Stomach (tissue), 8 donors: ENCODE measurements at regions not wholly inside any gene's neighbourhood (a gene's known extent, or its start where the extent isn't known, plus 50 kb on each side); places are given as distances from the start of the nearest gene placed in this dataset.
"Not testable (repeated sequence)": the region's sequence is repeated elsewhere in the genome, so short reads cannot be mapped to it uniquely, and the experiment has no call there.

Experiments
- DNase-seq, 2 donors: peaks; one replicate each; pipeline versions ENCODE4 v3.0.0 to v3.0.0-alpha.2; 2013 to 2019
- H3K27ac ChIP-seq, 5 donors: fragments of 200-600 bp in 4 of 5; sonication (generic) in 4 of 5; one replicate each; pipeline ENCODE4 v1.5.1; 2013 to 2019; ENCODE audit warnings: mild to moderate bottlenecking in 1 of 5, moderate library complexity in 1 of 5
- H3K27me3 ChIP-seq, 3 donors: fragments of 200-600 bp; sonication (generic); one replicate each; pipeline ENCODE4 v1.5.1; 2017 to 2019; ENCODE audit warnings: mixed run types in 1 of 3
- H3K36me3 ChIP-seq, 4 donors: fragments of 200-600 bp; sonication (generic); 1 replicate in 3 of 4; 2 replicates in 1 of 4; pipeline ENCODE4 v1.5.1; 2016 to 2019
- H3K4me1 ChIP-seq, 4 donors: fragments of 200-600 bp; sonication (generic); one replicate each; pipeline ENCODE4 v1.5.1; 2016 to 2019
- H3K4me3 ChIP-seq, 4 donors: fragments of 200-600 bp; sonication (generic) in 3 of 4; one replicate each; pipeline ENCODE4 v1.5.1; 2016 to 2019; ENCODE audit warnings: mild to moderate bottlenecking in 1 of 4
- H3K9me3 ChIP-seq, 4 donors: fragments of 200-600 bp; sonication (generic); one replicate each; pipeline ENCODE4 v1.5.1; 2016 to 2019
- EP300 ChIP-seq: sonication (generic); formaldehyde crosslinking; IDR thresholded peaks from one replicate; pipeline ENCODE4 v1.6.1; 2017; ENCODE audit warnings: antibody characterized with exemption
- POLR2A ChIP-seq, 4 donors: fragments of 450-650 bp; IDR thresholded peaks; one replicate each; pipeline ENCODE4 v1.6.1; 2016; ENCODE audit warnings: antibody characterized with exemption in 4 of 4, control low read depth in 2 of 4, mild to moderate bottlenecking in 1 of 4, moderate library complexity in 1 of 4
- POLR2AphosphoS5 ChIP-seq, 3 donors: sonication (generic); formaldehyde crosslinking; IDR thresholded peaks; one replicate each; pipeline ENCODE4 v1.6.1; 2016; ENCODE audit warnings: antibody characterized with exemption in 3 of 3
- WGBS, 5 donors: extraction: QIAGEN DNeasy Blood & Tissue Kit in 3 of 5; methylation state at CpG; one replicate each; pipeline versions ENCODE4 v1.1.5 to v1.1.7; 2013 to 2018; 5-methylcytosine and 5-hydroxymethylcytosine counted together
- intact Hi-C: fragments of 100-400 bp; cut with DNase I; formaldehyde crosslinking; loops from one replicate; pipeline ENCODE4 v1.15.1; 2023; ENCODE audit warnings: low total_unique reads
- TF ChIP-seq, protein P1 (sequence below), 7 experiments: fragments of 450-650 bp in 4 of 7; fragments of 200-600 bp in 3 of 7; sonication (generic) in 3 of 7; IDR thresholded peaks; one replicate each; pipeline ENCODE4 v1.5.1; 2016 to 2019; ENCODE audit warnings: antibody characterized with exemption in 7 of 7, control low read depth in 2 of 7, mild to moderate bottlenecking in 1 of 7
- donor health status: healthy with polysubstance abuse.
- donor health status: Bipolar disorder and iron deficiency.
- donor health status: healthy.

DNA sequence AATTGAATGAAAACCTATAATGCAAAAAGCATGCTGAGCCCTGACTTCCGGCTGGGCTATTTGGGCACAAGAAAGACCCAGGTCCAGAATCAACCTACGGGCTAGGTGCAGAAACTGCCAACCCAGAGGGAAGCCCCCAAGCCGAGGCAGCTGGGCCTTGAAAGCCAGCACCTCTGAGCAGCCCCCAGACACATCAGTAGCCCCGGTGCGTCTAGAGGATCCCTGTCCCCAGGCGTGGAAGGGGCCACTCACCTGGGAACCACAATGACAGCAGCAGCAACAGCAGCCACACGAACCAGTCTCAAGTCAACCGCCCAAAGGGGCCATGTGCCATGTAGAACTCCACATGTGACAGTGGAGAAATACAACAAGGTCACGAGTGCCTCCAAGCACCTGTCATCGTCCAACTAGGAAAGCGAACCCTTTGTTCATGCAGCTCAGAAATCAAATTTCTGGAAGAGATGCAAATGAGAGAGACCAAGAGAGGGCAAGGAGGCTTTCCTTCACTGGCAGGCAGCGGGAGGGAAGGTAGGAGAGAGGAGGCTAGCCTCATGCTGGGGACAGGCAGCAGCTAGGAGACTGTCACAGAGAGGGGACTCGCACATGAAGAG is 57.5 kb upstream of the CHST15 start:
- TF ChIP-seq POLR2A (IDR thresholded peaks at IDR 0.05) (no peak), POLR2AphosphoS5 (IDR thresholded peaks at IDR 0.05) (no peak), EP300 (no peak)
- H3K4me3 ChIP-seq, result no peak overlapping the region
- peaks cover 22 to 44% (median 32%) of the 10 kb centered on the region in 4 donors for H3K4me1 ChIP-seq
- 92 to 96% (median 94%) methylated on average over 10 to 13 of the region's 13 CpGs for WGBS, 5 donors
- H3K27me3 ChIP-seq, result no peaks in the 10 kb centered on the region
- intact Hi-C loops, result no loop called here
- DNase-seq, result no peak
- no peaks in the 10 kb centered on the region for H3K9me3 ChIP-seq
- peak overlapping the region in 1 of 5 donors; percentile 74 for H3K27ac ChIP-seq
- H3K36me3 ChIP-seq, result no peaks in the 10 kb centered on the region

DNA sequence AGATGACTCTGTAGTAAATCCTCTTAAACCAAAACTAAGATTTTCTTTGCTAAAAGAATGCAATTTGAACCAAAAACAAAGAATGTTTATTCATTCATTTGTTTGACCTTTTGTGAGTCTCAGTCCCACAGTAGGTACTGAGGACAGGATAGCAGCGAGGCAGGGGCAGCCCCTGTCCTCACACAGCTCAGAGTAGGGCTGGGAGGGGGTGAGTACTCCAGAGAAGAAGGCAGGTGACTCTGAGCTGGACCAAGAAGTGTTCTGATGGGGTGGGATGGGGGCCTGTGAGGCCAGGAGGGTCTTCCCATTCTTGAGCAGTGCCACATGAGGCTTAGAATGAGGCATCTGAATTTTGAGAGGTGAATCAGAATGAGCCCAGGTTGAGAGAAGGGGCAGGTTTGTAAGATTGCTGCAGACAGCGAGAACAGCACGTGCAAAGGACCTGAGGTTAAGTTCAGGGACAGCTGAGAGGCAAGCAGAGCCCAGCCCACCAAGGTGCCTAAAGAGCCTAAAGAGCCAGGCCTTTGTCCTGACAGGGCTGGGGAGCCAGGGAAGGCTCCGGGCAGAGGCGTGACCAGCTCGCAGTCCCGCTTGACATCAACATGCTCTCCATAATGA is 56.9 kb upstream of the CHST15 start:
- Histone ChIP-seq H3K4me1 (peaks cover 19 to 41% (median 29%) of the 10 kb centered on the region in 4 donors), H3K36me3 (no peaks in the 10 kb centered on the region), H3K27ac (peak overlapping the region in 1 of 5 donors; percentile 32), H3K9me3 (no peaks in the 10 kb centered on the region), H3K4me3 (no peak overlapping the region), H3K27me3 (no peaks in the 10 kb centered on the region)
- TF ChIP-seq EP300, result no peak
- TF ChIP-seq, protein P1, sequence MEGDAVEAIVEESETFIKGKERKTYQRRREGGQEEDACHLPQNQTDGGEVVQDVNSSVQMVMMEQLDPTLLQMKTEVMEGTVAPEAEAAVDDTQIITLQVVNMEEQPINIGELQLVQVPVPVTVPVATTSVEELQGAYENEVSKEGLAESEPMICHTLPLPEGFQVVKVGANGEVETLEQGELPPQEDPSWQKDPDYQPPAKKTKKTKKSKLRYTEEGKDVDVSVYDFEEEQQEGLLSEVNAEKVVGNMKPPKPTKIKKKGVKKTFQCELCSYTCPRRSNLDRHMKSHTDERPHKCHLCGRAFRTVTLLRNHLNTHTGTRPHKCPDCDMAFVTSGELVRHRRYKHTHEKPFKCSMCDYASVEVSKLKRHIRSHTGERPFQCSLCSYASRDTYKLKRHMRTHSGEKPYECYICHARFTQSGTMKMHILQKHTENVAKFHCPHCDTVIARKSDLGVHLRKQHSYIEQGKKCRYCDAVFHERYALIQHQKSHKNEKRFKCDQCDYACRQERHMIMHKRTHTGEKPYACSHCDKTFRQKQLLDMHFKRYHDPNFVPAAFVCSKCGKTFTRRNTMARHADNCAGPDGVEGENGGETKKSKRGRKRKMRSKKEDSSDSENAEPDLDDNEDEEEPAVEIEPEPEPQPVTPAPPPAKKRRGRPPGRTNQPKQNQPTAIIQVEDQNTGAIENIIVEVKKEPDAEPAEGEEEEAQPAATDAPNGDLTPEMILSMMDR (IDR thresholded peaks at IDR 0.05), result no peak
- no peak for TF ChIP-seq POLR2A (IDR thresholded peaks at IDR 0.05)
- no peak for TF ChIP-seq POLR2AphosphoS5 (IDR thresholded peaks at IDR 0.05)
- WGBS, 5 donors, result 85 to 90% (median 89%) methylated on average over 7 of the region's 7 CpGs
- intact Hi-C loops, result no loop called here
- no peak for DNase-seq

DNA sequence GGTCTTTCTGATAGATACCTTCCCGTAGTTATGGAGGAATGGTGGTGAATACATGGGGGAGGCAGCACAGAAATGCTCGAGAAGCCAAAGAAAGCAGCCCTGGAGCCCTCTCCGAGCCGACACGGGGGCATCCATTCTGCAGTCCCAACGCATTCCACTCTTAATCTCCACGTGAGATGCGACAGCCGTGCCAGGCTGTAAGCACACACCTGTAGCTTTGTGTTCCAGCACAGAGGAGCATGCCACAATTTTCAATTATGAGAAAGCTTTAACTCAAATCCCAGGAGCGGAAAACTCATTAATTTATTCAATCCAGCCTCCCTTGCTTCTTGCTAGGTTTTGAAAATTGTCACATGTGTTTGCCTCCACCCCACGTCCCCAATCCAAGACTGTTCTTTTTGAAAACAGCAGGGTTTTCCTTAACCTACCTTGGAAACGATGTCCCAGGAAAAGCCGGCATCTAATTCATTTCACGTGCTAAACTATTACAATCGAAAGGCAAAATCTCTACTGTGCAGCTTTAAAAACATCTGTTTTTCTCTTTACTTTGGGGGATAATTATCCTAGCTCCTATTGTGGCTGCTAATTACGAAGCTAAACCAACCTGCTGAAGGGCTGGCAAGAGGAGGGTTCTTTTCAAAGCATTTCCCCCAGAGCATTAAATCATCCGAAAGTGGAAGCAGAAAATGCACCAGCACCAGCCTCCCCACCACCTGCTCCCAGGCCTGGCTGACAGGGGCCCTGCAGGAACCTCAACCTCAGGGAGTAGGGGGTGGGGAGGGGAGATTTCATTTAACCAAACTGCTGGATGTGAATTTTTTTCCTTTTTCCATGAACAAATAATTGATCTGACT is 56.0 kb upstream of the CHST15 start:
- no peak overlapping the region for H3K4me3 ChIP-seq
- 65 to 74% (median 69%) methylated on average over 17 of the region's 17 CpGs for WGBS, 5 donors
- intact Hi-C loops, result no loop called here
- peaks cover 19 to 49% (median 28%) of the 10 kb centered on the region in 4 donors for H3K4me1 ChIP-seq
- H3K27me3 ChIP-seq, result no peaks in the 10 kb centered on the region
- no peaks in the 10 kb centered on the region for H3K9me3 ChIP-seq
- H3K27ac ChIP-seq, result peak overlapping the region in 2 of 5 donors; percentile 29 to 32
- no peaks in the 10 kb centered on the region for H3K36me3 ChIP-seq
- no peak for DNase-seq
- TF ChIP-seq EP300 (no peak), POLR2AphosphoS5 (IDR thresholded peaks at IDR 0.05) (no peak), POLR2A (IDR thresholded peaks at IDR 0.05) (no peak)
- TF ChIP-seq, protein P1 (IDR thresholded peaks at IDR 0.05), result no peak

DNA sequence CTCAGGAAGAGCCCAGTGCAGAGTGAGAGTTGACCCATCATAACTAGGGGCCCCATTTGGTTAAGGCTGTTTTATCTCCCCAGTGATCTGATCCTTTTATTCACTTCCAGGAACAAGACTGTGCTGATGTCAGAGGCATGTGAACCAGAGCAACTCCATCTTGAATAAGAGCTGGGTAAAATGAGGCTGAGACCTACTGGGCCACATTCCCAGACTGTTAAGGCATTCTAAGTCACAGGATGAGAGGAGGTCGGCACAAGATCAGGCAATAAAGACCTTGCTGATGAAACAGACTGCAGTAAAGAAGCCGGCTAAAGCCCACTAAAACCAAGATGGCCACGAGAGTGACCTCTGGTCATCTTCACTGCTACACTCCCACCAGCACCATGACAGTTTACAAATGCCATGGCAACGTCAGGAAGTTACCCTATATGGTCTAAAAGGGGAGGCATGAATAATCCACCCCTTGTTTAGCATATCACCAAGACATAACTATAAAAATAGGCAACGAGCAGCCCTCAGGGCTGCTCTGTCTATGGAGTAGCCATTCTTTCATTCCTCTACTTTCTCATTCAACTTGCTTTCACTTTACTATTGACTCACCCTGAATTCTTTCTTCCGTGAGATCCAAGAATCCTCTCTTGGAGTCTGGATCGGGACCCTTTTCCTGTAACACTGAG is 55.3 kb upstream of the CHST15 start:
- DNase-seq, intact Hi-C loops, H3K36me3 ChIP-seq, H3K9me3 ChIP-seq, H3K4me3 ChIP-seq, H3K27ac ChIP-seq, H3K27me3 ChIP-seq: not testable (repeated sequence)
- 80 to 85% (median 83%) methylated on average over 7 of the region's 7 CpGs for WGBS, 5 donors
- peaks cover 19 to 51% (median 27%) of the 10 kb centered on the region in 4 donors for H3K4me1 ChIP-seq

DNA sequence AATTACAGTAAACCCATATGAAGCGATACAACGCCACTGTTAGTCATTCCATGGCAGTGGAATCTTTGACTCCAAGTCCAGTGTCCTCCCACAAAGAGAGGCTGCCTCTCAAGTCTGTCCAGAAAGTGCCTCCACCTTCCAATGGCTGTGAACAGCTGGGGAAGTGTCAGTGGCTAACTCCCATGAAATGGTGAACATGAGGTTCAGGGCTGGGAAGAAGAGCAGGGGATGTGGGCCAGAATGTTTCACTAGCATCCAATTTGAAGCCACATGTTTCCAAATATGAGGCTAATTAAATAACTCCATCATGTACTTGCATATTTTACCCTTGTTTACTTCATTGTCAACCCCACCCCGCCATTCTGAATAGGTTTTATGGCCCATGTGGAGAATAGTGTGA is 53.1 kb upstream of the CHST15 start:
- Histone ChIP-seq H3K4me3 (no peak overlapping the region), H3K27me3 (no peaks in the 10 kb centered on the region), H3K36me3 (no peaks in the 10 kb centered on the region), H3K4me1 (peaks cover 0 to 35% (median 7%) of the 10 kb centered on the region in 4 donors), H3K27ac (no peak overlapping the region), H3K9me3 (no peaks in the 10 kb centered on the region)
- 84 to 98% (median 90%) methylated on average over 3 of the region's 3 CpGs for WGBS, 5 donors
- no peak for TF ChIP-seq POLR2A (IDR thresholded peaks at IDR 0.05)
- no peak for TF ChIP-seq EP300
- TF ChIP-seq POLR2AphosphoS5 (IDR thresholded peaks at IDR 0.05), result no peak
- DNase-seq, result no peak
- intact Hi-C loops, result no loop called here
